ENCODE measurements at regions not wholly inside any gene's neighbourhood (a gene's known extent, or its start where the extent isn't known, plus 50 kb on each side); places are given as distances from the start of the nearest gene placed in this dataset.

DNA sequence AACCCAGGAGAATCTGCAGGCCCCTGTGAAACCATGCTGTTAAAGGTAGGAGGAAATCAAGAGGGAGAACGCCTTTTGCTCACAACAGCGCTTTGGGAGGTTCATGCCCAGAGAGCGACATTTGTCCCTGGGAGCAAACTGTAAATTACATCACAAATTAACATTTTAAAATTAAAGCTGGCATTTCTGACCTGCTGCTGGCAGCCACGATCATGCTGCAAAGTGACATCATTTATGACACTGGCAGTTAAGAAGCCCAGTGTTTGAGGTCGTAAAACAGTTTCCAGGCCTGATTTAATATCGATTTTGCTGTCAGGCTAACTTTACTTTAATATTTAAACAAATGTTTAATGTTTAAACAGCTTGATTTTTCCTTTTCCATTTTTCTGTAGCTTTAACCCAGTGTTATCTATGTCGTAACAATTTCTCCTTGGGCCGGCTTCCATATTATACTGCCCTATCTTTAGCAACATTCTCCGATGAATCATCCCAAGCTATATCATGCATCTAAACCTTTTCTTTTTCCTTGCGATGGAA lies 86.5 kb upstream of the NPVF start:
- DNase-seq (ENCODE audit: low read depth in 2 of 2) = no peak

DNA sequence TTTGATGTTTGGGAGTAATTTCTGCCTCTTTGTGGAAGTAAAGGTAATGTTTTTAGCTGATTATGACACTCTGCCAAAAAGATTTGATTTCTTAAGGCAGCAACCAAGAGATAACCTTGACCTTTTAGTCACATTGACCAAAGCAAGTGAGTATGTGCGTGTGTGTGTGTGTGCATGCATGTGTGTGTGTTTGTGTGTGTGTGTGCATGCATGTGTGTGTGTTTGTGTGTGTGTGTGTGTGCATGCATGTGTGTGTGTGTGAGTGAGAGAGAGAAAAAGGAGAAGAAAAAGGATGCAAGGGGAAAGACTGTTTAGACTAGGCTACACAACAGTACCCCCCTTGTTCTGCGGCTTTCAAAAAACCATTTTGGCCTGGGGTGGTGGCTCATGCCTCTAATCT lies 88.1 kb upstream of the NPVF start:
- no peak for DNase-seq (ENCODE audit: low read depth in 2 of 2)

DNA sequence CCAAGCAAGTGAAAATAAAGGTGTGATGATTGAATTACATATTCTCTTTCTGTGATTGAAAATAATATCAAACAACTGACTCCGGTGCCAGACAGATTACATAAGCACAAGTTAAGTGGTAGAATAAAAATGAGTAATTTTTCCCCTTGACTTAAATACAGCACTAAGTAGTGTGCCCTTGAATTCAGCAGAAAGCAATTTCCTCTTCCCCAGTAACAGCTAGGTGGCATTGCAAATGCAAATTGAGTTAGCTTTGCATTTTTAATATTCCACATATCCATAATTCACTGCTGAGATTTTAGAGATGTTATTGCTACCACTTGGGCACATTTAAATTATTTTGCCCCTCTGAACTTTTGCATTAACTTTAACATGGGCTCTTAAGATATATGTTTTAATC lies 89.8 kb upstream of the NPVF start:
- DNase-seq (ENCODE audit: low read depth in 2 of 2) = no peak

DNA sequence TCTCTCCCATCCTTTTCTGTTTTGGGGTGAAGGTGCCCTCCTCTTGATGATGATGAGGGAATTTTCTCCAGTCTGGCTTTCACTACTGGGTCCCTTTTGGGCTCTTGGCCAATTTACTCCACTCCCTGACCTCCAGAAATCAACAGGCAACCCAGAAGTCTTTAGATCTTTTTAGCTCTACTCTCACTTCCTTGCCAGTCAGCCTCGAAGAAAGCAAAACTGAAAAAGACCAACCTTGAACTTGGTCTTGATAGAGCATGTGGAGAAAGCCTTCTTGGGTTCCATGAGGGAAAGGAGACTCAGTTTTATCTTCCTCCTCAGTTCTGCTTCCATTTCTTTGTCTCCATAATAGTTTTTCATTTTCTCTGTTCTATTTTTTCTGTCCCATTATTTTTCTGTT lies 91.4 kb upstream of the NPVF start:
- no peak for DNase-seq (ENCODE audit: low read depth in 2 of 2)

DNA sequence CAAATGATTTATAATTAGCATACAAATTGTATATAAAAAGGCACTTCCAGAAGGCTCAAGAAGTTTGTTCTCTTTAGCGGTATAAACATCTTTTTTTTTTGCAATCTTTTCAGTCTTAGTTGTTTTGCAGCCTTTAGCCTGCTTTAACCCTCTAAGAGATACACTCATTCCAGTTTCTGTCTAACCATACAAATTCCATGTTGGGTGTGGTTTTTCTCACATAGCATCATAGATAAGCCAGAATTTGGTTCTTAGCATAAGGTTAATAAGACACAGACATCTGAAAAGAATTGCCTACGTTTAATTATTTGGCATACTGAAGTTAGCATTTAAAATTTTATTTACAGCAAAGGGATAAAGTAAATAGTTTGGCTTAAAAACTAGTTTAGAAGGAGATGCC lies 92.5 kb upstream of the NPVF start:
- DNase-seq (ENCODE audit: low read depth in 2 of 2) = no peak

DNA sequence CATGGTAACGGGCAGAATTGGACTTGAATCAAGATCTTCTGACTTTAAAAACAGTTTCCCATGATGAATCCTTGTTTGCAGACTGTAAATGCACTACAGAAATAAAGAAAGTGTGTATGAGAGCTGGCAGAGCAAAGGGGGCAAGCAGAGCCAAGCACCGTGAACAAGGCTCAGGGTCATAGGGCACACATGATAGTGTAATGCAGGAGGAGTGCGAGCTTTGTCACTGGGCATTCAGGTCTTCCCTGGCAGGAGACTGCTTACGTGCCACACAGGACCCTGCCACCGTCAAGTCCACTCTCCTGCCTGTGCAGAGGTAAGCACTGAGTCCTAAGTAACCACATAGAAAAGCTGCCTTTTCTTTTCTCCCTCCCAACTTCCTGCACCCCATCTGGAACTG lies 93.1 kb upstream of the NPVF start:
- DNase-seq (ENCODE audit: low read depth in 2 of 2) = no peak

DNA sequence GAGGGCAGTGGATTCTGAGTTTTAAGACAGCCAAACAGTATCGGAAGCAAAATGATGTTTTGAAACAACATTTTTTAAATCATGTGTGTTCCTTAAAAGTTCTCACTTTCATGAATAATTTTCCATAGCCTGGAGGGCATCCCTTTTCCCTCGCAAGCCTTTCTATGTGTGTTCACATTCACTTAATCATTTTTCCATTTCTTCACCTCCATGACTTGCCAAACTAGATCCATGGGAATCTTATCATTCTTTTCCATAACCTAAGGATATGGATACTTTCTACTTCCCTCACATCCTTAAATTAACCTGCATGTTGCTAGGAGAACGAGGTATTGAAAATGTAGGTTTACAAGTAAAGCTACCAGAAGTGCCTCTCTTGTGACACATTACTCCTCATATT lies 94.2 kb upstream of the NPVF start:
- DNase-seq (ENCODE audit: low read depth in 2 of 2) = no peak

DNA sequence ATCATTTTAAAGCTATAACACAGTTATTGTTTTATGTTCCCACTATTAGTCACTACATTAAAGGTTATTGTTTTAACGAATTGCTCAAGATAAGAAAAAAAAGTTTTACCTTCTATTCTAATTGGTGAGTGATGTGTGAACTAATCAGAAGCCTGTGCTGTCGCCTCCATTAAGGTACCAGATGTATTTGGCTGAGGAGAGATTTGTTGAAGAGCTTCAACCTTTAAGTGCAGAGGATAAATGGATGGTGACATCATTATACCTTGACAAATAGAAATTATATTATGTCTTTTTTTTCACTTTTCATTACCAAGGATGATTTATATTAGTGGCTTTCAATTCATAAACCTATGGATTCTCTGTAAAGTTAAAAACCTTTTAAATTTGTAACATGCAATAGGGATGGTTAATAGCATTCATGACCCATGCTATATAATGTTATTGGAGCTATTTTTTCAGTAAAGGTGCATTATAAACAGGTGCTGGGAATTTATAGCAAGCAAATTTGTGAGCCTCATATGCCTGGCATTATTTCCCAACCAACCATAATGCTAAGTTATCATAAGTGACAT lies 97.0 kb upstream of the NPVF start:
- DNase-seq (ENCODE audit: low read depth in 2 of 2) = no peak

DNA sequence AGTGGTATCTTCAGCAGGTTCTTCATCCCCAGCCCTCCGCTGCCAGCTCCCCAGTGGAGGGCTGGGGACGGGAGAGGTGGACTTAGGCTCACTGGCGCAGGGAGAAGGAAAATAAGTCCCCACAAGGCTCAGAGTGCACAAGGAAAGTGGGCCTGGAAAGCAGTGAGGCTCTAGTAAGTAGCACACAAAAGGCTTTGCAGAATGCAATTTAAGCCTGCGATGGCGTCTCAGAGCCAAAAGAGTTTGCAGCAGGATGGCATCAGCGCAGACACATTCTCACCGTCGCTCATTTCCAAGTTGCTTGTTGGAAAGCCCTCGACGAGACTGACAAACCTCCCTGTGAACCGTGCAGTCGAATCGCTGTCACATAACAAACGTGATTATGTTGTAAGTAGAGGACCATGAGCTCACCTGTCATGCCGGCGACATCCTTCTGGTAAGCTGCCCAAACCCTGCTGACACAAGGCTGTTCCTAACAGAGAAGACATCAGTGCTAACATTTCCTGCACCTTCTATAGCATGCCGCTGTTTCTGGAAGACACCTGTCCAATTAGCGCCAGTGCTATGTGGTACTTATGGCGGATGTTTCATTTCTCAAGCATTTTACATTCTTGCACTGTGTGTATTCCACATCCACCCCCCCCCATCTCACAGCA lies 98.3 kb upstream of the NPVF start:
- no peak for DNase-seq (ENCODE audit: low read depth in 2 of 2)

DNA sequence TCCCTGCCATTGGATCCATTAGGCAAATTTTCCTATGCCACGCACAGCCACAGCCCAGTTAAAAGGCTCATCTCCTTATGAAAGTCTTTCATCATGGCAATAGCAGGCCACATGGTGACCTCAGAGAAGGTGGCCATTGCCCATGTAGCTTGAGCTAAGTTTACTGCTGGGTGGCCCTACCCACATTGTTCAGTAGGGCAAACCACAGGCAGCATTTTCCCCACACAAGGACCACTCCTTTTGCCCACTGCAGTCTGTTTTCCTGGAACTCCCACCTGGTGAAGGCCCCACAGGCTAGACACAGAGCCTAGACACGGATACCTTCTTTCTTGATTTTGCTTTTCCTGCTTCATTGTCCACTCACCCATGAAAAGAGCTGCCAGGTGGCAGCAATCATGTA lies 101.5 kb upstream of the NPVF start:
- no peak for DNase-seq (ENCODE audit: low read depth in 2 of 2)

DNA sequence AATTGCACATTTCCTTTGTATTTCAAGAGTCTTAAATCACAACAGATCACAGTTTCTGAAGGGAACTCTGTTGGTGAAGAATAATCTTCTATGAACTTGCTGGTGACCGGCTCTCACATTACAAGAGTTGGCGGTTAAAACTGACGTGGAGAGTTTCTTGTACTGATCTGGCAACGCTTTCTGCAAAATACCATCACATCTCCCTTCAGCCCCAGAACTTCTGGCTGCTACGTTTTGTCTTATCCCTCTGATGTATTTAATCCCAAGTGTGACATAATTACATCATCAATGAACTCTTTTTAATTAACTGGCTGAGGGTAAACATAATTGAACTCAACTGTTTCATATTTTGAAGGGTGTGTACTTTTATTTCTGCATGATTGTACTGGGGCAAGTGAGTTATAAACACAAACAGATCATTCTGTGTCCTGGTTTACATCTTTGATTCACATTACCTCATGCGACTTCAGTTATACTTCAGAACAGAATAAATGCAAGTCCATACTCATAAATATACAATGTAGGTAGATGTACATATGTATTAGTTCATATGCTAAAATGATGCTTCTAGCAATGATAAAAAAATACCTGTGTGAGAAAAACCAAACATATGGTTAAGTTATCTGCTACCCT lies 105.1 kb upstream of the NPVF start:
- no peak for DNase-seq (ENCODE audit: low read depth in 2 of 2)

DNA sequence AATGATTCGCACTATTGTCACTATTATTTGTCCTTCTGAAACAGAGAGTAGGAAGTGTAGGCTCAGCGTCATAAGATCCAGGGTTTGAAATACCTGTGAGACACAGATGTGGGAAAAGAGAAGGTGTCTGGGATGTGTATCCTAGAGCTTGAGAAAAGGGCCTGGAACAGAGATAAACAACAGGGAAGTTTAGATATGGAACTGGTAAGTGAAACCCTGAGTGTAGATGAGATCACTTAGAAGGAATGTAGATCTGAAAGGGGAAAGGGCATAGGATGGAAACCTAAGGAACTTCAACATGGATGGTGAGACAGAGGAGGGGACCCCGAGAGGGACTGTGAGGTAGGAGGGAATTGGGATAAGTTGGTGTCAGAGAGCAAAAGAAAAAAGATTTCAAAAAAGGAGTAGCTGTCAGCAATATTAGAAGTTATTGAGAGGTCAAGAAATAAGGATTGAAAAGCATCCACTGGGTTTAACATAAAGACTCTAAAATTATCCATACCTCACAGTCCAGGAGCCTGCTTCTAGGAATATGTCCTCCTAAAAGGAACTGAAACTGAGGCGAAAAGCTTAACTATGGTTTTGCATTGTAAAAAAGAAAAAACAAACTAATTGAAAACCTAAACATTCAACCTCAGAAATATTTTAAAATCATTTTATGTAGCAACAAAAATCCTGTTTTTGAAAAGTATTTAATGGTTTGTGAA lies 119.2 kb upstream of the NPVF start:
- no peak for DNase-seq (ENCODE audit: low read depth in 2 of 2)

DNA sequence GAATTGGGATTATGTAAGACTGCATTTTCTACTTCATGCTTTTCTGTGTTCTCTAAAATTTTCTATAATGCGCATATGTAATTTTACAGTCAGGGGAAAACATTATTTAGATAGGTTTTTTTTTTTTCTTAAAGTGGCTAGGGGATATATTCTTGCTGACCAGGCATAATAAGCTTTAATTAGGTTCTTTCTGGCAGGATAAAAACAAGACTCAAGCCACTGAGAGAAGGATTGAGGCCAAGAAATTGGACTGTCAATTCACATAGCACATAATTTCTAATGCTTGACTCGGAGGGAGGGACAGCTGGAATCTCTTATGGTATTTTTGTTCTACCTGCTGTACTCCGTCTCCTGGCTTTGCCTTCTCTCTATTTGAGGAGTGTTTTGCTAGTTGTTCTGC lies 119.8 kb upstream of the NPVF start:
- DNase-seq (ENCODE audit: low read depth in 2 of 2) = no peak

DNA sequence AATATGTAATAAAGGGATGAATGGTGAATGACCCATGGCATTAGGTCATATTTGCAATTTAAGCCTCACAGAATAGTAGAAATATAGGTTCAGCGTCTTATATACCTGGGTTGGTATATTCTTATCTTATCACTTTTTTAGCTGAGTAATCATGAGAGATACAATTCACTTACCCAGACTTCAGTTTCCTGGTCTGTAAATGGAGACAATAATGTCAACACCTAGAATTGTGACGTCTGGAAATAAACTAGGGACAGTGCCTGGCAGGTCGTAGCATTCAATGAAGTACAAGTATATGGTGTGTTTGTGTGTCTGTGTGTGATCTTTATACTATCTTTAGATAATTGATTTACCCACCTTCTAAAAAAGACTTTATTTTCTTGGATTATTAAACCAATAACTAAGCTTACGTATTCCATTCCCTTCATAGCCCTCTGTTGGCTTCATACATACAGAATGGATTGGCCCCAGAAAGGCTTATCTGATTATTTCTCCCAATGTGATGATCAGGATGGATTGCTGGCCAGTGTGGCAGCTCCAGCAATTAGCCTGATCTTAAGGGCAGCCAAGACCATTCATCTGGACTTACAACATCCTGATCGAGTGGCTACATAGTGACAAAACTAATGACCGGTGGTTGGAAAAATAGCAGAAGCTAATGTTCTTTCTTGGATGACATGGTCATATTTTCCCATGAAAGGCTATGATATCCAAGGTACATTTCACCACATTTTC lies 121.2 kb upstream of the NPVF start:
- no peak for DNase-seq (ENCODE audit: low read depth in 2 of 2)

DNA sequence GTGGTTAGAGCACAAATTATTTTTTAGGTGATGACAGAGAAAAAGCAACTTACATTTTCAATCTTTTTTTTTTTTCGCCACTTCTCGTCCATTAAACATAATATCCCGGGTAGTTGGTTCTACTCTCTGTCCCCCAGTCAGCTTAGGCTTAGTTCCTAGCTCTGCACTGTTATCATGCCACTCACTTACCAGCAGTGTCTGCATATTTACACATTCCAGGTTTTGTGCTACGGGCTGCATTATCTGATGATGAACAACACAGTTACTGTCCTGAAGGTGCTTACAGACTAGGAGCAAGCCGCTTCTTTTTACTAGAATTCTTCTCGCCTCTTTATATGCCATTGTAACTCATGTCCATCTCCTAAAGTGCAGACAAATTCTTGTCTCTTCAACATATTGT lies 121.8 kb upstream of the NPVF start:
- no peak for DNase-seq (ENCODE audit: low read depth in 2 of 2)

DNA sequence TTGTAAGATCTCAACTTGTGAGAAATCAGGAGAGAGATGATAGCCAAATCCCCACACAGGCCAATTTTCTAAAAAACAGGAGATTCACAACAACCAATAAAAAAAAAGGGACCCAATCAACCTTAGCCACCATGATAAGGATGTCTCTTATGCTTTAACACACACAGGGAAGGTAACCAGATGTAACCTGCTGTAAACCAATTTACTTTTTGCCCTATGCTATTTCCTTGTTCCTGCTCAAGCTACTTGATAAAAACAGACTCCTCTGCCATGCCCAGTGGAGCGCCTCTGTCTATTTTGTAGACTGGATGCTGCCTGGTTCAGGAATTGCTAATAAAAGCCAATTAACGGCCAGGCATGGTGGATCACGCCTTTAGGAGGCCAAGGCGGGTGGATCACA lies 123.5 kb upstream of the NPVF start:
- DNase-seq (ENCODE audit: low read depth in 2 of 2) = no peak

DNA sequence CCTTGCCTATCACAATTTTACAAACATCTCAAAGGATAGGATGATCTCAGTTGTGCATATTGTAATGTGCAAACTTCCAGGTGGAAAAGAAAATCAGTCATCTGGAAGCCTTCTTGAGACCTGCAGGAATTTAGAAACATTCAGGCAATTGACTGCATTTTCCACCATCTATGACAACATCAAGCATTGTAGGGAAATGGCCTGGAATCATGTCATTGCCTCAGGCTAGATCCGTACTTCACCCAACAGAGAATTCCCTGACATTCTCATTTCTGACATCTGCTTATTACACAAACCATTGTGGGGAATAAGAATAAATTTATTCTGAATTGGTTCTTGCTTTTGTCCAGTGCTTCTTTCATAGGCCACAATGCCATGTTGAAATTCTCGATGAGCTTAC lies 124.9 kb upstream of the NPVF start:
- no peak for DNase-seq (ENCODE audit: low read depth in 2 of 2)

DNA sequence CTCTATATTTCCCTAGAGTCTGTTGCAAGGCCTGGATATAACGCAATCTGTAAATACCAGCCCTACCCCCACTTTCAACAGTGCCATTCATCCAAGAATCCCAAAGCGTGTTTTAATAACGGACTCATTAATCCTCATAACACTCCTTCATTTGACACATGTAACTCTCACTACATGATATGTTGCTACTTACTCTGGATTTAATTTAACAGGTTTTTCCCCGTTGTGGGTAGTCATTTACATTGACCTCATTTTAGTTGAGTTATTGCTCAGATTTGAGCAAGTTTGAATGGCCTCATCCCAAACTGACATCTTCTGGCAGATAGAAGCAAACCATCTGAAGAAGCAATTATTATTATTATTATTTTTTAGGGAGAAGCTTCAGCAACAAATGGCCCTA lies 125.4 kb upstream of the NPVF start:
- no peak for DNase-seq (ENCODE audit: low read depth in 2 of 2)

DNA sequence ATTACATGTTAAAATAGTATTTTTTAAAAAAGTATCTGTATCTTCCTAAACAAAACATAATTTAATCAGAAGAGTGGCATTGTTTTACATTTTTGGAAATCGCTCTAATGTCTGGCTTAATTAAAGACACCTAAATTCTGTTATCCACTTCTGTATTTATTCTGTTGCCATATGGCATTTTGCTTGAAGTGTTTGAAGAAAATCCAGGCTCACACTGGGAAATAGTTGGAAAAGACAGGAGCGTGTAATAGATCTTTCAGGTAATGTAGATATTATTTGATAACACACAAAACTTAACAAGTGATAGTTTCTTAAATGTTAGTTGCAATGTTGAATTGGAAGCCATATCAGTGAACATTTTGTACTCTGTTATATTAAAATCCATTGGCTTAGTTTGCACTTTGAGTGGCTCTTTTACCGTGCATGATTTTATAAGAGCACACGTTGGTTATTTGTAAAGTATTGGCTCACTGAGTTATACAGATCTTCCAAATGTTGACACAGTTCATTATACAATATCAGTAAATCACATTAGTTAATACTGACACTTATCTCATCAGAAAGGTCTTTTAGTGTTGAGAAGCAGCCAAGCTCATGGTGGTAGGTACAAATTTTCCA lies 128.4 kb upstream of the NPVF start:
- DNase-seq (ENCODE audit: low read depth in 2 of 2) = no peak

DNA sequence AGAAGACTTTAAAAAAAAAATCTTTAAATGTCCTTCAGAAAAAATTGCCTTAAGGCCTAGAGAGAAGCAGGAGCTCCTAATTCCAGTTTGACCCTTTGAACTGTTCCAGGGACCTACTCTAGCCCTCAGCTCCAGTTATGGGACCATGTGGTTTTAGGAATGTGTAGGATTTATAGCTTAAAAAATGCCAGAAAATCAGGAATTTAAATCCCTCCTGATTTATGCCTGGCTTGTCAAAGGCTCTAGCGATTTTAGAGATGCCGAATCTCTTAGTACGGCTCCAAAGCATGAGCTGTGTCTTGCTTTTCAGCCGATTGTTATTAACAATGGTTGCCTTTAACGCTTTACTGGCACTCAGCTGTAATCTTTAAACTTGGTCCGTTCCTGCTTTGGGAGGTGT lies 130.6 kb upstream of the NPVF start:
- DNase-seq (ENCODE audit: low read depth in 2 of 2) = no peak

DNA sequence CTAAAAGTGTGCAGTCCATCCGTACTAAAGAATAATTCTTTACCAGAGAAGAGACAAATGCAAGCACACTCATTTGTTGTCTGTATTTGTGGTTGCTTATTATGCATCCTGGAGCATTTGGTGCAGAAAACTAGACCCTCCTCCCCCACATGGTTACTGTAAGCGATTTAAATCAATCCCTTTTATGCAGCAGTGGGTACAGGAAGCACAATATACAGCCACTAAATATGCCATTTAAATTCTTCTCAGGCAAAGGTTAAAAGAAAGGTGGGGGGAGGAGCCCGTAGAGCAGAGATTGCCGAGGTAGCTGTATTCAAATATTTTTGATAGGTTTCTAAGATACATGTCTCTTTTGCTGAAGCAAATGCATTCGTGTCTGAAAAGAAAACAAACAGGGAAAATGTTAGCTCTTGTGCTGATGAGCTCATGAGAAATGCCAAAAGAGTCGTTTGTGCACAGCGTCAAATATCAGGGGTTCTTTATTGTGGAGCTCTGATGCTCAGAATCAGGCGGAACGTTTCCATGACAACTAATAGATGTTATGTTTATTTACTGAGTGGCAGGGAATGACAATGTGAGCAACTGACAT lies 131.3 kb upstream of the NPVF start:
- DNase-seq (ENCODE audit: low read depth in 2 of 2) = no peak

Data from activated CD8-positive, alpha-beta memory T cell treated with anti-CD3 and anti-CD28 coated beads for 4 hours (primary cell).